HepG2 (cell line): ENCODE measurements at regions not wholly inside any gene's neighbourhood (a gene's known extent, or its start where the extent isn't known, plus 50 kb on each side); places are given as distances from the start of the nearest gene placed in this dataset.

Source experiments
- ATF7 ChIP-seq, 2 experiments: fragments of 450-650 bp in 1 of 2; sonication (generic) in 1 of 2; formaldehyde crosslinking in 1 of 2; IDR thresholded peaks; 2 replicates each; pipeline versions ENCODE4 v1.4.0 to v1.6.1; 2016 to 2020; ENCODE audit warnings: antibody characterized with exemption in 1 of 2, mild to moderate bottlenecking in 1 of 2, missing genetic modification reagents in 1 of 2
- ATF7-NPFF ChIP-seq: sonication (generic); formaldehyde crosslinking; IDR thresholded peaks from 2 replicates; pipeline ENCODE4 v1.8.1; 2023; ENCODE audit warnings: mild to moderate bottlenecking, low read depth, missing genetic modification reagents, moderate library complexity
- BCL6 ChIP-seq: IDR thresholded peaks from 2 replicates; pipeline ENCODE4 v1.6.1; 2016; ENCODE audit warnings: missing genetic modification reagents, missing compliant biosample characterization
- CHD2 ChIP-seq: IDR thresholded peaks from 2 replicates; pipeline ENCODE4 v1.6.1; 2011; ENCODE audit warnings: low read depth, low read length, improper control_type of control experiment
- EED ChIP-seq: sonication (generic); formaldehyde crosslinking; IDR thresholded peaks from 2 replicates; pipeline ENCODE4 v1.5.0; 2020; ENCODE audit warnings: mild to moderate bottlenecking, missing genetic modification reagents
- EHMT2 ChIP-seq: fragments of 200-600 bp; sonication (generic); IDR thresholded peaks from 2 replicates; pipeline ENCODE4 v1.7.0; 2017; ENCODE audit warnings: antibody characterized with exemption, low read depth, low read length, borderline replicate concordance
- FOXA1 ChIP-seq, 2 experiments: fragments of 450-650 bp in 1 of 2; sonication (generic) in 1 of 2; formaldehyde crosslinking in 1 of 2; IDR thresholded peaks; 2 replicates each; pipeline versions ENCODE4 v1.4.0 to v1.6.1; 2016 to 2020; ENCODE audit warnings: missing genetic modification reagents in 1 of 2
- KLF16 ChIP-seq, 2 experiments: sonication (generic) in 1 of 2; formaldehyde crosslinking in 1 of 2; IDR thresholded peaks; 2 replicates each; pipeline versions ENCODE4 v1.6.1 to v1.8.0; 2016 to 2023; ENCODE audit warnings: missing genetic modification reagents in 2 of 2, missing compliant biosample characterization in 1 of 2
- ONECUT2 ChIP-seq: sonication (generic); formaldehyde crosslinking; IDR thresholded peaks from 2 replicates; pipeline ENCODE4 v1.4.0; 2020; ENCODE audit warnings: missing genetic modification reagents
- PHB2 ChIP-seq: fragments of 450-650 bp; IDR thresholded peaks from 2 replicates; pipeline ENCODE4 v1.6.1; 2018; ENCODE audit not compliant: partially characterized antibody
- ZNF142 ChIP-seq: sonication (generic); formaldehyde crosslinking; IDR thresholded peaks from 2 replicates; pipeline ENCODE4 v1.4.0; 2020; ENCODE audit warnings: missing genetic modification reagents
- ZNF205 ChIP-seq: IDR thresholded peaks from 2 replicates; pipeline ENCODE4 v1.6.1; 2018; ENCODE audit warnings: missing biosample characterization, missing genetic modification reagents
- ZNF430 ChIP-seq: sonication (generic); formaldehyde crosslinking; IDR thresholded peaks from 2 replicates; pipeline ENCODE4 v1.9.0; 2021; ENCODE audit warnings: mild to moderate bottlenecking, missing genetic modification reagents
- ZNF431 ChIP-seq: sonication (generic); formaldehyde crosslinking; IDR thresholded peaks from 2 replicates; pipeline ENCODE4 v1.9.0; 2022; ENCODE audit warnings: missing genetic modification reagents, low read depth, mild to moderate bottlenecking, borderline replicate concordance
- ZNF556 ChIP-seq: sonication (generic); formaldehyde crosslinking; IDR thresholded peaks from 2 replicates; pipeline ENCODE4 v1.4.0; 2020; ENCODE audit warnings: mild to moderate bottlenecking, missing genetic modification reagents, borderline replicate concordance
- ZNF572 ChIP-seq: sonication (generic); formaldehyde crosslinking; IDR thresholded peaks from 2 replicates; pipeline ENCODE4 v1.5.1; 2020; ENCODE audit warnings: mild to moderate bottlenecking, missing genetic modification reagents
- ZNF614 ChIP-seq: IDR thresholded peaks from 2 replicates; pipeline ENCODE4 v1.6.1; 2018; ENCODE audit warnings: missing biosample characterization, missing genetic modification reagents, inconsistent platforms, borderline replicate concordance
- ZNF644 ChIP-seq: IDR thresholded peaks from 2 replicates; pipeline ENCODE4 v1.6.1; 2016; ENCODE audit warnings: low read depth
- ZNF709 ChIP-seq: sonication (generic); formaldehyde crosslinking; IDR thresholded peaks from 2 replicates; pipeline ENCODE4 v1.5.0; 2020; ENCODE audit warnings: mild to moderate bottlenecking, missing genetic modification reagents
- ZNF775 ChIP-seq: sonication (generic); formaldehyde crosslinking; IDR thresholded peaks from 2 replicates; pipeline ENCODE4 v1.4.0; 2020; ENCODE audit warnings: missing genetic modification reagents, mild to moderate bottlenecking, moderate library complexity, borderline replicate concordance
- ZZZ3 ChIP-seq: sonication (generic); formaldehyde crosslinking; IDR thresholded peaks from 2 replicates; pipeline ENCODE4 v1.4.0; 2020; ENCODE audit warnings: missing genetic modification reagents, mild to moderate bottlenecking, borderline replicate concordance
- TF ChIP-seq, protein P1 (sequence below): sonication (generic); formaldehyde crosslinking; IDR thresholded peaks from 2 replicates; pipeline ENCODE4 v1.8.1; 2023; ENCODE audit warnings: mild to moderate bottlenecking, missing genetic modification reagents, borderline replicate concordance
- TF ChIP-seq, protein P2 (sequence below): sonication (generic); formaldehyde crosslinking; IDR thresholded peaks from 2 replicates; pipeline ENCODE4 v1.4.0; 2020; ENCODE audit warnings: mild to moderate bottlenecking, missing genetic modification reagents

- TF ChIP-seq, protein P1, sequence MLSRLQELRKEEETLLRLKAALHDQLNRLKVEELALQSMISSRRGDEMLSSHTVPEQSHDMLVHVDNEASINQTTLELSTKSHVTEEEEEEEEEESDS (CRISPR knock-in tag), result no peak
- TF ChIP-seq ZNF142 (CRISPR knock-in tag) (no peak), ATF7 (IDR thresholded peaks at IDR 0.05) (no peak), ATF7 (CRISPR knock-in tag; IDR thresholded peaks at IDR 0.05) (peak; percentile 83), ZNF430 (CRISPR knock-in tag) (peak; percentile 82; the same call in 1 of the 2 replicates), CHD2 (peak; percentile 74; the same call in 1 of the 2 replicates), ZNF644 (CRISPR knock-in tag) (peak; percentile 77; the same call in 1 of the 2 replicates), ZNF775 (peak; percentile 59; the same call in 1 of the 2 replicates), EHMT2 (no peak), ZNF556 (CRISPR knock-in tag) (peak; percentile 93), ATF7-NPFF (CRISPR knock-in tag) (peak; percentile 76), ZNF431 (CRISPR knock-in tag) (0 out of 2 replicates have a peak, but pooled peaks have one; percentile 31), FOXA1 (IDR thresholded peaks at IDR 0.05) (no peak), FOXA1 (CRISPR knock-in tag; IDR thresholded peaks at IDR 0.05) (peak; percentile 95), PHB2 (no peak), ZNF614 (CRISPR knock-in tag) (peak; percentile 63; the same call in 1 of the 2 replicates), ZNF205 (CRISPR knock-in tag) (peak; percentile 79; the same call in 1 of the 2 replicates), EED (CRISPR knock-in tag) (no peak), BCL6 (CRISPR knock-in tag) (peak; percentile 93), KLF16 (CRISPR knock-in tag; IDR thresholded peaks at IDR 0.05) (peak in 1 of 2 experiments; percentile 90; a peak in 2 of 4 replicates), ZNF572 (CRISPR knock-in tag) (0 out of 2 replicates have a peak, but pooled peaks have one; percentile 42), ZNF709 (CRISPR knock-in tag) (peak; percentile 84; the same call in 1 of the 2 replicates), ZZZ3 (CRISPR knock-in tag) (no peak; the same call in 1 of the 2 replicates), ONECUT2 (peak; percentile 96)
- TF ChIP-seq, protein P2, sequence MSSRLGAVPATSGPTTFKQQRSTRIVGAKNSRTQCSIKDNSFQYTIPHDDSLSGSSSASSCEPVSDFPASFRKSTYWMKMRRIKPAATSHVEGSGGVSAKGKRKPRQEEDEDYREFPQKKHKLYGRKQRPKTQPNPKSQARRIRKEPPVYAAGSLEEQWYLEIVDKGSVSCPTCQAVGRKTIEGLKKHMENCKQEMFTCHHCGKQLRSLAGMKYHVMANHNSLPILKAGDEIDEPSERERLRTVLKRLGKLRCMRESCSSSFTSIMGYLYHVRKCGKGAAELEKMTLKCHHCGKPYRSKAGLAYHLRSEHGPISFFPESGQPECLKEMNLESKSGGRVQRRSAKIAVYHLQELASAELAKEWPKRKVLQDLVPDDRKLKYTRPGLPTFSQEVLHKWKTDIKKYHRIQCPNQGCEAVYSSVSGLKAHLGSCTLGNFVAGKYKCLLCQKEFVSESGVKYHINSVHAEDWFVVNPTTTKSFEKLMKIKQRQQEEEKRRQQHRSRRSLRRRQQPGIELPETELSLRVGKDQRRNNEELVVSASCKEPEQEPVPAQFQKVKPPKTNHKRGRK, result 0 out of 2 replicates have a peak, but pooled peaks have one; percentile 62
Observed at GRCh38 chr1:40919475-40920011, 57.4 kb upstream of the CITED4 start (continued).
